ENCODE measurements at regions not wholly inside any gene's neighbourhood (a gene's known extent, or its start where the extent isn't known, plus 50 kb on each side); places are given as distances from the start of the nearest gene placed in this dataset.

DNA sequence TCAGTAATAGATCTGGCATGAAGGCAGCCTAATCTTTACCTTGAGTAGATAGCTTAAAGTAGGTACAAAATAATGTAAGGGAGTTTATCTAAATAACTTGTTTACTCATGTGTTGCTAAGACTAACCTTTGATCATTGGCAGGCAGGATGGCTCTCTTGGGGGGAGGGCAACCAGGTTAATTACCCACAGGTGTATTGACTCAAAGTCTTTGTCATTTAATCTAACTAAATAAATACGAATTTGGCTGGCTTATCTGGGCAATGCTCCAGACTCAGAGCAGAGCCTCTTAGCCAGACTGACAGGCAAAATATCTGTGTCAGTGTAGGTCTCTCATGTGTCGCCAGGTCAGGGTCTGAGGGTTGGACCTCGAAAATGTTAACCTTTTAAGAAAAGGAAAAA lies 283.4 kb upstream of the KLHL1 start:
- Mint-ChIP-seq H3K4me1 (ENCODE audit: low read depth) (no peaks in the 10 kb centered on the region), H3K27ac (no peak overlapping the region), H3K36me3 (ENCODE audit: low read depth) (no peaks in the 10 kb centered on the region), H3K9me3 (peaks cover 4% of the 10 kb centered on the region), H3K27me3 (no peaks in the 10 kb centered on the region), H3K4me3 (no peak overlapping the region)
- TF ChIP-seq, protein P1, sequence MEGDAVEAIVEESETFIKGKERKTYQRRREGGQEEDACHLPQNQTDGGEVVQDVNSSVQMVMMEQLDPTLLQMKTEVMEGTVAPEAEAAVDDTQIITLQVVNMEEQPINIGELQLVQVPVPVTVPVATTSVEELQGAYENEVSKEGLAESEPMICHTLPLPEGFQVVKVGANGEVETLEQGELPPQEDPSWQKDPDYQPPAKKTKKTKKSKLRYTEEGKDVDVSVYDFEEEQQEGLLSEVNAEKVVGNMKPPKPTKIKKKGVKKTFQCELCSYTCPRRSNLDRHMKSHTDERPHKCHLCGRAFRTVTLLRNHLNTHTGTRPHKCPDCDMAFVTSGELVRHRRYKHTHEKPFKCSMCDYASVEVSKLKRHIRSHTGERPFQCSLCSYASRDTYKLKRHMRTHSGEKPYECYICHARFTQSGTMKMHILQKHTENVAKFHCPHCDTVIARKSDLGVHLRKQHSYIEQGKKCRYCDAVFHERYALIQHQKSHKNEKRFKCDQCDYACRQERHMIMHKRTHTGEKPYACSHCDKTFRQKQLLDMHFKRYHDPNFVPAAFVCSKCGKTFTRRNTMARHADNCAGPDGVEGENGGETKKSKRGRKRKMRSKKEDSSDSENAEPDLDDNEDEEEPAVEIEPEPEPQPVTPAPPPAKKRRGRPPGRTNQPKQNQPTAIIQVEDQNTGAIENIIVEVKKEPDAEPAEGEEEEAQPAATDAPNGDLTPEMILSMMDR (IDR thresholded peaks at IDR 0.05): no peak
- ChIA-PET CTCF (no interaction called here), POLR2A (no interaction called here)
- no peak for DNase-seq
- no peak for ATAC-seq
- intact Hi-C loops (cut with micrococcal nuclease): no loop called here

DNA sequence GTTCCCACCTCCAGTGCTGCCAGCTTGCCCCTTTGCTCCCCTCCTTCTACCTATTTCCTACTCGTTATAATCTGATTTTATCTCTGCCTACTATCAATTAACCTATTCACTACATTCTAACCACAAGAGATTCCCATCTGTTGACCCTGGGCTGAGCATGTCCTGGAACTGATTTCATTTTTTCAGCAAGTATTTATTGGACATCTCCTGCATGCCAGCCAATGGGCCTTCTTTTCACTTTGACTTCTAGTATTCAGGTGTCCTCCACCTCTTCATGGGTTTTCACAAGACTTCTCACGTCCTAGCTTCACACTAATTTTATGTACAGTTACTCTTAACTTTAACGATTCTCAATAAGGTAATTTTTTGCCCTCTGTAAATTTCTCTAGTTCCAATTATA lies 282.7 kb upstream of the KLHL1 start:
- intact Hi-C loops (cut with micrococcal nuclease): no loop called here
- Mint-ChIP-seq H3K4me1 (ENCODE audit: low read depth) (no peaks in the 10 kb centered on the region), H3K9me3 (peaks cover 4% of the 10 kb centered on the region), H3K27ac (no peak overlapping the region), H3K4me3 (no peak overlapping the region), H3K27me3 (no peaks in the 10 kb centered on the region), H3K36me3 (ENCODE audit: low read depth) (no peaks in the 10 kb centered on the region)
- ATAC-seq: no peak
- no peak for DNase-seq
- TF ChIP-seq, protein P1 (IDR thresholded peaks at IDR 0.05): no peak
- ChIA-PET CTCF (no interaction called here), POLR2A (no interaction called here)

DNA sequence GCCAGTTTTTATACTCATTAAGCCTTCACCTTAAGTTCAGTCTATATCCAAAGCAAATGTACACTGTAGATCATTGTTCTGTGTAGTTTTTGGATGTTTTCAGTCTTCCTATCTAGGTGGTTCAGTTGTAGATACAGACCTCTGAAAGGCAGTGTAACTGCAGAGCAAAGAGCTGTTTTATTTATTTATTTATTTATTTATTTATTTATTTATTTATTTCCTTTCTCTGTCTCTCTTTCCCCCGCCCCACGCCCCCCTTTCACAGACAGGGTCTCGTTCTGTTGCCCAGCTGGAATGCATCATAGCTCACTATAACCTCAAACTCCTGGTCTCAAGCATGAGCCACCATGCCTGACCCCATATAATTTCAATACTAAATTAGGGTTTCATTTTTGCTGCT lies 281.8 kb upstream of the KLHL1 start:
- TF ChIP-seq, protein P1 (IDR thresholded peaks at IDR 0.05): no peak
- ATAC-seq (no peak), DNase-seq (no peak)
- ChIA-PET CTCF (no interaction called here), POLR2A (no interaction called here)
- Mint-ChIP-seq H3K36me3 (ENCODE audit: low read depth) (no peaks in the 10 kb centered on the region), H3K4me3 (no peak overlapping the region), H3K9me3 (peaks cover 4% of the 10 kb centered on the region), H3K4me1 (ENCODE audit: low read depth) (no peaks in the 10 kb centered on the region), H3K27me3 (no peaks in the 10 kb centered on the region), H3K27ac (no peak overlapping the region)
- intact Hi-C loops (cut with micrococcal nuclease): no loop called here

DNA sequence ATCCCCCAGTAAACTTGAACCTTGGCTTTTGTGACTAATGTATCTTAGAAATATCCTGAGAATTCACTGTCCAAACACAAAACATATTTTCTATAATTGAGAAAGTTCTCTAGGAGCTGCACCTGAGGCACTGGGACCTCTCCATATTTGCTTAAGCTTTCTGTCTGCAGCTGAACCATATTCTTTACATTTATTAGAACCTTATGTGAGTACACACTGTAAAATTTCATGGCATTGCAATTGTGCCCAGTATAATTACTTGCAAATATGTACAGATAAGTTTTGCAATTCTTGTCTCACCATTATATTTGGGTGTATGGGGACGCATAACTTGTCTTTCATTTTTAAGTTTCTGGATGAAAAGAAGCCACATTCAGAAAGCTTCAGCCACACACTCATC lies 280.7 kb upstream of the KLHL1 start:
- Mint-ChIP-seq H3K9me3 (peaks cover 4% of the 10 kb centered on the region), H3K4me3 (no peak overlapping the region), H3K27ac (no peak overlapping the region), H3K27me3 (no peaks in the 10 kb centered on the region), H3K36me3 (ENCODE audit: low read depth) (no peaks in the 10 kb centered on the region), H3K4me1 (ENCODE audit: low read depth) (no peaks in the 10 kb centered on the region)
- ChIA-PET CTCF (no interaction called here), POLR2A (no interaction called here)
- TF ChIP-seq, protein P1 (IDR thresholded peaks at IDR 0.05): no peak
- ATAC-seq (no peak), DNase-seq (no peak)
- intact Hi-C loops (cut with micrococcal nuclease): no loop called here

DNA sequence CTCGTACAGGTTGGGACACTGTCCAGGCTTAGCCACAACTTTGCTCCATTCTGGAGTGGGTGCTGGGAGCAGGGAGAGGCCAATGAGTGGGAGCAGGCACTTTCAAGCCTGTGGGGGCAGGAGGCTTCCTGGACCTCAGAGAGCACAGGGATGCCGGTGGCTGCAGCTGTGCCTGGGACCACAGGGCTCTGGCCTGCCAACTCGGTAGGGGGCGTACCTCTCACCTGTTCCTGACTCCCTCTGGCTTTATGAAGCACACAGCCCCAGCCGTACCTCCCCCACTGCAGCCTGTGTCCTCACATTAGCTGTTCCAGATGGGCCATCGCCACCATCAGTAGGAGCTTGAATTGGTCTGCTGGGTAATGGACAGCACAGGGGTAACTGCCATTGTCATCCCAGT lies 278.7 kb upstream of the KLHL1 start:
- H3K27me3 Mint-ChIP-seq: no peaks in the 10 kb centered on the region
- no peak overlapping the region for H3K27ac Mint-ChIP-seq
- no peak overlapping the region for H3K4me3 Mint-ChIP-seq
- no peaks in the 10 kb centered on the region for H3K4me1 Mint-ChIP-seq (ENCODE audit: low read depth)
- ChIA-PET CTCF (no interaction called here), POLR2A (no interaction called here)
- peaks cover 4% of the 10 kb centered on the region for H3K9me3 Mint-ChIP-seq
- intact Hi-C loops (cut with micrococcal nuclease): no loop called here
- TF ChIP-seq, protein P1 (IDR thresholded peaks at IDR 0.05): no peak
- no peak for ATAC-seq
- no peaks in the 10 kb centered on the region for H3K36me3 Mint-ChIP-seq (ENCODE audit: low read depth)
- DNase-seq: no peak

Data from activated CD8-positive, alpha-beta T cell treated with anti-CD3 and anti-CD28 coated beads for 36 hours (primary cell).